ENCODE measurements at regions not wholly inside any gene's neighbourhood (a gene's known extent, or its start where the extent isn't known, plus 50 kb on each side); places are given as distances from the start of the nearest gene placed in this dataset.

DNA sequence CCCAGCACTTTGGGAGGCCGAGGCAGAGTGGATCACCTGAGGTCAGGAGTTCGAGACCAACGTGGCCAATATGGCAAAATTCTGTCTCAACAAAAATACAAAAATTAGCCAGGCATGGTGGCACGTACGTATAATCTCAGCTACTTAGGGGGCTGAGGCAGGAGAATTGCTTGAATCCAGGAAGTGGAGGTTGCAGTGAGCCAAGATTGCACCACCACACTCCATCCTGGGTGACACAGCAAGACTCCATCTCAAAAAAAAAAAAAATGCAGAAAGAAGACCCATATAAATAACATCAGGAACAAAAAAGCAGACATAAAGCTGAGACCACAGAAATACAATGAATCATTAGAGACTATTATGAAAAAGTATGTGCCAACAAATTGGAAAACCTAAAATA lies 235.2 kb upstream of the VEPH1 start:
- TF ChIP-seq, protein P1, sequence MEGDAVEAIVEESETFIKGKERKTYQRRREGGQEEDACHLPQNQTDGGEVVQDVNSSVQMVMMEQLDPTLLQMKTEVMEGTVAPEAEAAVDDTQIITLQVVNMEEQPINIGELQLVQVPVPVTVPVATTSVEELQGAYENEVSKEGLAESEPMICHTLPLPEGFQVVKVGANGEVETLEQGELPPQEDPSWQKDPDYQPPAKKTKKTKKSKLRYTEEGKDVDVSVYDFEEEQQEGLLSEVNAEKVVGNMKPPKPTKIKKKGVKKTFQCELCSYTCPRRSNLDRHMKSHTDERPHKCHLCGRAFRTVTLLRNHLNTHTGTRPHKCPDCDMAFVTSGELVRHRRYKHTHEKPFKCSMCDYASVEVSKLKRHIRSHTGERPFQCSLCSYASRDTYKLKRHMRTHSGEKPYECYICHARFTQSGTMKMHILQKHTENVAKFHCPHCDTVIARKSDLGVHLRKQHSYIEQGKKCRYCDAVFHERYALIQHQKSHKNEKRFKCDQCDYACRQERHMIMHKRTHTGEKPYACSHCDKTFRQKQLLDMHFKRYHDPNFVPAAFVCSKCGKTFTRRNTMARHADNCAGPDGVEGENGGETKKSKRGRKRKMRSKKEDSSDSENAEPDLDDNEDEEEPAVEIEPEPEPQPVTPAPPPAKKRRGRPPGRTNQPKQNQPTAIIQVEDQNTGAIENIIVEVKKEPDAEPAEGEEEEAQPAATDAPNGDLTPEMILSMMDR (IDR thresholded peaks at IDR 0.05; ENCODE audit: poor library complexity, severe bottlenecking) = no peak
- TF ChIP-seq RAD21 (conservative IDR thresholded peaks at IDR 0.05) = no peak
- TF ChIP-seq SMC3 (conservative IDR thresholded peaks at IDR 0.05; ENCODE audit: poor library complexity) = no peak
